HG03521 (cell line): ENCODE measurements at regions not wholly inside any gene's neighbourhood (a gene's known extent, or its start where the extent isn't known, plus 50 kb on each side); places are given as distances from the start of the nearest gene placed in this dataset.
A peak's percentile ranks its signal among the peaks of the same experiment; 100 is the strongest.

Source experiments
- ATAC-seq: cut with Tn5 transposase; IDR thresholded peaks from one replicate; pipeline ENCODE4 v1.9.1; 2021; ENCODE audit warnings: mild to moderate bottlenecking, moderate library complexity; ENCODE audit not compliant: unreplicated experiment

DNA sequence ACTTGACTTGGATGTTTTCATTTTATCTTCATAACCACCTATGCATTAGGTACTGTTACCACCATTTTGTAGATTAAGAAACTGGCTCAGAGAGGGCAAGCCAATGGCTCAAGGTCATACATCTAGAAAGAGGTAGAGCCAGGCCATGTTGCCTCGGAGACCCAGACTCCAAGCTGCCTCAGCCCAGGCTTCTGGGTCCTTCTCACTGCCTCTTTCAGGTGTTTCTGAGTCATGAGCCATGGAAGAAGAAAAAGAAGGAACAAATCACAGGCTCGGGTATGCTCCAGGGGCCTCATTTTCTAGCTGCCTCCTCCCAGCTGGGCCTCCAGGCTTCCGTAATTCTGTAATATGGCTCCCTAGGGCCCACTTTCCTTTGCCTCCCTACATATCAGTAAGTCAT lies 226.5 kb upstream of the TOPAZ1 start:
- no peak for ATAC-seq

DNA sequence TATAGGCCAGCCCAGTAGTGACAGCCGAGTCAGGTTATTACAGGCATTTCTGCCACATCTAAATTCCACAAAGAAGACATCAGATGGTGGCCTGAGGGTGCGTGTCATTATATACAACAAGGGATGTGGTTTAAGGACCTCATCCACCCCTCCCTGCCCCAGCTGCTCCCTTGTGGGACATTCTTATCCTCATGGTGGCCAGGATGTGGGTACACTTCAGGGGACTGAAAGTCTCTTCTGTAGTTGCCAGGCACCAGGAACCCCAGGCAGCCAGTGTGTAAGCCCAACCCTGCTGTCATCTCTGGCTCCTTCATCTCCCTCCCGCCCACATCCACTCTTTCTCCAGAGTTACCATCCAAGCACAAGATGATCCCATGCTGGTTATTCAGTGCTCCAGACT lies 224.9 kb upstream of the TOPAZ1 start:
- no peak for ATAC-seq

DNA sequence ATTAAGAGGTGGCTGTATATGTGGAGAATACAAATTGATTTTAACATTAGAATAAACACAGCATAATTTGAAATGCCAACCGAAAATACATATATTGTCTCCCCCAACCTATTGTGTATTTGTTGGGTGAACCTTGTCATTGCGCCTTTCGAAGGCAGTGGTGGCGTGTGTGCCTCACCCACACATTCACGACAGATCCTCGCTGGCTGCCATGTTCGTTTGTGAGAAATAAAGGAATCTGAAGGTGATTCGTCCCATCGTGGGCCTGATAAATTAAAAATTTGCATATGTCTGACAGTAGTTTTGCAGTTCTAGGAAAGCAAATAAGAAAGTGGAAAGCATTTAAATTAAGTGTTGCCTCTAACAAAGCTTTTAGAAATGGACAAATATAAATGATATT lies 222.8 kb upstream of the TOPAZ1 start:
- no peak for ATAC-seq

DNA sequence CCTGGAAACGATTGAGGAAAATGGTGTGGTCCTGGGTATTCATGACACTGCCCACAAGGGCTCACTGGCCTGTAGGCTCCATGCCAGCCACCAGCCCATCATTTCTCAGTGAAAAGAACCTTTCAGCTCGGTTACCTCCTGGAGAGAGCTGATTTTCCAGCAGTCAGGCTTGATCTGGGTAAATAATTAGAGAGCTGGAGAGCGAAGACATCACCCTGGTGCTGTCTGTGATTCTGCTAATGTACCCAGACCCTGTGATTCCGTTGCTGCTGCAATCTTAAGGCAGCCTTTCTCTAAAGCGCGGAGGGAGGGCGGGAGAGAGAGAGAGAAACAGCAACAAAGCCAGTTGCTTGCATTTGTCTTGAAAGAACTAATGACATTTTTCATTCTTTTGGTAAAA lies 221.9 kb upstream of the TOPAZ1 start:
- ATAC-seq, result no peak

DNA sequence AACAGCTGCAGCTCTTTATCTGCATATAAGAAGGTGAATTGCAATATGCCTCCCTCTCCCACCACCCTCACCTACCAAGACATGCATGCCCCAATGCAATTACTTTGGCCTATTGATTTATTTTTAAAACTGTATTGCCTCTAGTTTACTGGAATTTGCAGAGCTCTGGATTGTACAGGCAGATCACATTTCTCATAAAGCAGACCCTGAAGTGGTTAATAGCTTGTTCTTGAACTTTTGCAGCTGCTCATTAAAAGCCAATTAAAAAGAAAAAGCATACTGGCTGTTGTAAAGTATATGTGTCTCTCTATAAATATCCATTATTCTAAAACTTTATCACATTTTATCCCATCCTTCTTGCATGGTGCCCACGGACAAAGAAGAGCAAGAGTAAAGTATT lies 221.5 kb upstream of the TOPAZ1 start:
- no peak for ATAC-seq

DNA sequence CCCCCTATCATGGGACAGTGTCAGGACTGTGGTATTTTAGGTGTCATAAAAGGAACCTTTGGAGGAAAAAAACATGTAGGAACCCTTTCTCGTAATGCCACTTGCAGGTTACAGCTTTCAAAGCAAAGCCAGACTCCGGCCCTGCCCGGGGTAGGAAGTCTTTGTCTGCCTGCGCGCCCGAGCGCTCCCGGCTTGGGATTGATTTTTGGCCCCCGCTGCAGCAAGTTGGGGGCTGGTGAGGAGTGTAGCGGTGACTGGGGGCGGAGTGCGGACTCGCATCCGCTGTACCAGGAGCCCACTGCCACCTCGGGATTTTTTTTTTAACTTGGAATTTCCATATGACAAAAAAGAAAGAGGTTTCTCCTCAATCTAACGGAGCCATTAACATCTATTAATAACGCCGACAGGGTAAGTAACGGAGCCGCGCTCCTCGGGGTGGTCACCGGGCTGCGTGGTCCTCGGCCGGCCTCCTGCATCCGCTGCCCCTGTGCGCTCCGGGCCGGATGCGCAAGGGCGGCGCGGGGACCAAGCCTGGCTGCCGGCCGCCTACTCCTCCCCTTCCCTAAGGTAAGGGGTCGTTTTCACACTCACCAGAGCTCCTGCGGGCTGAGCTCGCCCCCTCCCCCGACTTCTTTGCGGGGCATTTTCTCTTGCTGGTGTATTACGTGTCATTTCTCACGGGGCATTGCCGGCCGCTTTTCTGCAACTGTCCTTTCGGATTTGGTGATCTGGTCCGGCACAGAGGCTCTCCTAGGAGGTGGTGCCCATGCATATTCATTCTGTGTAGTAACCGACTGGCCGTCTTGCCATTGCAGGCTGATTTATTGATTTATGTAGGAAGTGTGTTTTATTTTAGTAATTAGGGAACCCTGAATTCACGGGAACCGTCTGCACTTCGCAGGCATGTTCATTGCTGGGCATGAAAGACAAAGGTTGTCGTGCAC lies 219.8 kb upstream of the TOPAZ1 start:
- ATAC-seq, result no peak

DNA sequence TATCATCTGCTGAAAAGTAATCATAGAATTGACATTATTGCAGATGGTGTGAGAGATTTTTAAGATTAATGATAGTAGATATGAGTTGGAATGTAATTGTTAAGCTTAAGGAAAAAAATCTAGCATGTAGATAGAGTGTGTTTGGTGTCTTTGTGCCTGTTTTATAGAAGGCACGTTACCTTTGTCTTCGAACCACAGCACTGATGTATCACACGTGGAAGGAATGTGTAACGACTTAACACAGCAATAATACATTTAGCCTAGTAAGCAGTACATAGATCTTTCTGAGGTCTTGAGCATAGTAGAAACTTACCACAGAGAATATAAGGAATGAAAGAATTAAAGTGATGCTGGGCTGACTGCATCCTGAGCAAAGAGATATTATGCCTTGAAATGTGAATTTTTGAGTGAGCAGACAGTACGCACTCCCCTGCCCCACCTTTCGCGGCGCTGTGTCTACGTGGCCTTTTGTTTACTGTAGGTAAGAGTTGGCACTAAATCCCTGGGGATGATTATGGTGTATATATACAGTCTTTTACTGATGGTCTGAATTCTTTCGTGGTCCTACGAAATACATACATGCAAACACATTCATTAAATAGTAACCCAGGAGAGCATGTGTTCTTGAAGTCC lies 217.6 kb upstream of the TOPAZ1 start:
- ATAC-seq, result no peak

DNA sequence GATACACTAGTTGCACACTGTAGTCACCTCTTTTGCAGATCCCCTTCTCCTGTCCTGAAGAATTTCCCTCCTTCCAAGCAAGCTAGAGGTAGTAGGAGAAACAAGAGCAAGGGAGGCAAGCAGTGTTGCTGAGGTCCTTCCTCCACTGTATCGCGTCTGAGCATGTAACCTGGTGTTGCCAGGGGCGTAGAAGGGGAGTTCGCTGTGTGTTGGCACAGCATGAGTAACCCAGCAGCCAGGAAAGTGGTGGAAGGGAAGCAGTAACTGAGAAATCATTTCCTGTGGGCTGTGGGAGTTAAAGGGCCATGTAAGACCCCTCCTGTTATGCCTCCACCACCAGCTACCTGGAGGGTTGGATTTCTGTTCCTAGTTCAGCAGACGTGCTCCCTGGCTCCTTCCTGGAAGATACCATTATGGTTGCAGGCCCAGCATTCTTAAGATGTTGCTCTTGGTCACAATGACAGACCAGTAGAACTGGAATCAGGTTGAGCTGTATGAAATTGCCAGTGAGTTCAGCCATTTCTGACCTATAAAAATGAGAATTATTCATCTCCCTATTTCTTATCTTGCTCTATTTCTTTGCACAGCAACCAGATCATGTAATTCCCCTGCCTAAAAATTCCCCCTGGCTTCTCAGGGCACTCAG lies 215.3 kb upstream of the TOPAZ1 start:
- no peak for ATAC-seq

DNA sequence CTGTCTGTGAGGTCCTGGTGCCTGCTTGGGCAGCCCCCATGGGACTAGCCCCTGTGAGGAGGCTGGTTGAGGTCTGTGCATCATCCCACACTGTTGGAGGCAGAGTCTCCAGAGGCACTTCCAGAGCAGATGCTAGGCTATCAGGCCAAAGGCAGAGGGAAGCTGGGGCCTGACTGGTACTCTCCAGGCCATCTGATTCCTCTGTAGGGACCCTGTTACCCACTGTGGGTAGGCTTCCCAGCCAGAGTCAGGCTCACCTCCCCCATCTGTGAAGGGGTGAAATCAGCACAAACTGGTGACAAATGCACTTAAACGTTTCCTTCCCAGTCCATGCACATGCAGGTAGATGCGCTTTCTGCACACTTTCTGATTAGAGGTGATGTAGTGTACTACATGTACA lies 212.6 kb upstream of the TOPAZ1 start:
- ATAC-seq, result no peak

DNA sequence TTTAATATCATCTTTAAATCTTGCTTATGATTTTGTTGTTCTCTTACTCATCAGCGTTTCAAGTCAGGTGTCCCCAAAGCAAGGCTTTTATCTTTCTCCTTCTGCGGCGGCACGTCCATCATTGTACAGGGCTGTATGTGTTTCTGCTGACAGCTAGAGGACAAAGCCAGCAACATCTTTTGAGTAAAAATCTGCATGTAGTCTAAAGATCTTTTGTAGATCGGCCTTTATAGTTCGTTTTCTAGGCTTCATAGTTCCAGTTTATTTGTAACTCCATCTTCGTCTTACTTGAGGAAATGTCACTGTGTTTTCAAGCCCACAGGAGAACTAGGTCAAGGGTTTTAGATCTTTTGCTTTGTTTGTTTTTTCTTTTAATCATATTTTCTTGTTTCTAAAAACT lies 211.4 kb upstream of the TOPAZ1 start:
- ATAC-seq, result no peak

DNA sequence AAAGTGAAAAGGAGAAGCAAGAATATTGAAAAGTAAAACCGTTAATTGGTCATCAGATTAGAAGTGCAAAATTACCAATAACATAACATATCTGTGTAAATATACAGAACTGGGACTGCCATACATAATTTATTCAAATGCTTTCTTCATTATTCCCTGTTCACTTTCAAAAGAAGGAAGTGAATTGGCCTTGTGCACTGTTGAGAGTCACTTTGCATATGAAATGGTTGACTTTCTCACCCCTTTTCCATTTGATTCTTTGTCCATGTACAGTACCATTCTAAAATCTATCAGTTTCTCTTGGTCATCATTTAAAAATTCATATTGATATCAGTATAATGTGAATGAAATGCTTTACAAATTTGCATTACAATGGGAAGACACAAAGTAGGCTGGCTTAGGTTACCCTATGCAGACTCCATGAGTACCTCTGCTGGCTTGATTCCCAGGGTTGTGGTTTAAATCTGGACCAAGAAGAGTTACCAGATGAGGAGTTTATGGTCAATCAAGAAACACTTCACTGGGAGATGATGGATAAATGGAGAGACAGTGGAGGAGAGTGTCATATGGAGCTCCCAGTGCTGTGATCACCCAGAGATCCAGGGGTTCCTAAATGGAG lies 210.9 kb upstream of the TOPAZ1 start:
- no peak for ATAC-seq

DNA sequence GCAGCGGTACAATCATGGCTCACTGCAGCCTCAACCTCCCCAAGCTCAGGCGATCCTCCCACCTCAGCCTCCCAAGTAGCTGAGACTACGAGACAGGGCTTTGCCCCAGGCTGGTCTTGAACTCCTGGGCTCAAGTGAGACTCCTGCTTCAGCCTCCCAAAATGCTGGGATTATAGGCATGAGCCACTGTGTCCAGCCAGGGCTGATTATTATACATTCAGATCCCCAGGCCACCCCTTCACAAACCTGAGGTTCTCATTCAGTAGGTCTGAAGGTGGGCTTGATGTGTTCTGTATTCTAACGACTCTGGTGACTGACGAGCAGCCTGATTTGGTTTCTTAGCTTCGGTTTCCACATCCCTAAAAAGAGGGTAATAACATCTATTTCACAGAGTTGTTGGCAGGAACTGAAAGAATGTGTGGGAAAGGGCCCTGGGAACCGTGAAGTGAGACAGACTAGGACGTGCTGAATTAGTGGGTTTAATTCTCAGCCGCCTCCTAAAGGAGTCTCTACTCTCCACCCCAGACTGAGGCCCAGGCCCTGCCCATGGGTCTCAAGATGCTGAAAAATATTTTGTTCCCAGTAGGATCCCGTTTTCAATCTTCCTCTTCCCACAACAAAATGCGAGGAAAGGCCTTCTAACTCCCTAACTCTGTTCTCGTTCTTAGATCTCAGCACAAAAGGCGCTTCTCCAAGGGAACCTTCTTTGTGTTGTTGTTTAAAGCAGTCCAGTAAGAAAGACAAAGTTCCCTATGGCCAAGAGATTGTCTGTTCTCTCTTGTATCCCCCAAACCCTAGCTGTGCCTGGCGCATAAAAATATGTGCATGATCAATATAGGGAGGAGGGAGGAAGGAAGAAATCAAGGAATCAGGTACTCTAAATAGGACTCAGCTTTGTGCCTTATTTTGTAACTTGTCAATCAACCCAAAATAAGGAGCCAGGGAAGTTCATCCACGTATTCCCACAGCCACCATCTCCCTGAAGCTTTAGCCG lies 210.0 kb upstream of the TOPAZ1 start:
- no peak for ATAC-seq

DNA sequence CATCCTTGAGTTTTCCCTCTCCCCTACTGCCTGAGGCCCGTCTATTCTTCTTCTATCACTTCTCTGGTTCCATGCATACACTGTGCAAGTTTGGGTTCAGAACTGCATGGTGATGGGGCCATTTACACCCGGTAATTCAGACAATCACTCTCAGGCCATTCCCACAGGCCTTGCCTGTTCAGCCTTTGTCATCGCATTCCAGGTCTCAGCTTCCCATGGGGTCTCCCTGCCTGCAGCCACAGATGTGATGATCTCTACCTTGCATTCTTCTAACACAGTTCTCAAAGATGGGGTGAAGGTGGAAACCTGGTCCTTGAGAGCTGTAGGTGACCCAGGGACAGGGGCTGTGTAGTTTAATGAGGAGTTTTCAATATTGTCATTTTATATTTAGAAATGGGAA lies 209.2 kb upstream of the TOPAZ1 start:
- no peak for ATAC-seq

DNA sequence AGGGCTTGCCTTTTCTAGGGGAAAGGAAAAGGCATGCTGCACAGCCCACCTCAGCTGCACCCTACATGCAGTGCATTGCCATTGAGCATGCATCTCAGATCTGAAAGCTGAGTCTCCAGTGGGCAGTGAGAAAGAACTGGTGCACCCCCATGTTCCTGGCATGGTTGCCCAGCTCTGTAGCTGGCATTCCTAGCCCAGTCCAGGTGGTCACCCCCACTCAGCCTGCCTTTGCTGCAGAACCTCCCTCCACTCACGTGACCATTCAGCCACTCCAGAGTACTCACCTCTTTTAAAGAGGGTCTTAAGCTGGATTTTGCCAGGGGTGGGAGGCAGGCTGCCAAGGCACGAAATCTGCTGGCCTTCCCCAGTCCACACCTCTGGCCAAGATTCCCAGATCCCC lies 208.6 kb upstream of the TOPAZ1 start:
- ATAC-seq, result no peak

DNA sequence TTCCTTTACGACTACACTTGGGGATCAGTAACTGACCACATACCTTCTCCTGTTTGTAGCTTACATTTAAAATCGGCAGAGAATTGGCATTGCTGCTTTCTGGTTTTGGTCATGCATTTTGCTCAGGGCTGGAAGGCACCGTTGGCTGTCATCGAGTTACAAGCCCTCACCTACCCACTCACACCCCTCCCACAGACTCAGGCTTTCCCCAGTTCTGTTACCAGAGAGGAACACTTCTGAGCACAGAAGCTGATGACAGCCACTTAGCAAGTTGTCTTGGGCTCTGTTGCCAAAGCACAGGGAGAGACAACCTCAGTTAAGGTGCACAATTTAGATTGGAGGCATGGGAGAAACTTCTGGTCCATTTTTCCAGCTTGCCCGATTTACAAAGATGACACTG lies 204.8 kb upstream of the TOPAZ1 start:
- ATAC-seq, result no peak

DNA sequence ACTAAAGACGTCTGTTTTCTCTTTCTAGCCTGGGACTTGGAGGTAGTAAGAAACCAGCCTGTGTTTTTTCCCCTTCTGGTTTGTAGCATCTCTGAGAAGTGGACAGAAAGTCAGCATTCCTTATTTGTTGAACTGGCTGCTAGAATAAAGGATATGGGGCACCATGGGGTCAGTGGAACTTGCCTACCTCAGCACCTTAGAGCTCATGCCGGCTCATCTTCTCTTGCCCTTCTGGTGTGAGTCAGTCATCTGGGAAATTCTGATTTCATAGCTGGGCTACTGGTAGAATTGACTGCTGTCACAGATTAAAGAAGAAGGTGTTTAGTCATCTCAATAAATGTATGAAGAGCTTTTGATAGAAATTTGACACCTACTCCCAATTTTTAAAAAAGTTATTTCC lies 202.7 kb upstream of the TOPAZ1 start:
- no peak for ATAC-seq

DNA sequence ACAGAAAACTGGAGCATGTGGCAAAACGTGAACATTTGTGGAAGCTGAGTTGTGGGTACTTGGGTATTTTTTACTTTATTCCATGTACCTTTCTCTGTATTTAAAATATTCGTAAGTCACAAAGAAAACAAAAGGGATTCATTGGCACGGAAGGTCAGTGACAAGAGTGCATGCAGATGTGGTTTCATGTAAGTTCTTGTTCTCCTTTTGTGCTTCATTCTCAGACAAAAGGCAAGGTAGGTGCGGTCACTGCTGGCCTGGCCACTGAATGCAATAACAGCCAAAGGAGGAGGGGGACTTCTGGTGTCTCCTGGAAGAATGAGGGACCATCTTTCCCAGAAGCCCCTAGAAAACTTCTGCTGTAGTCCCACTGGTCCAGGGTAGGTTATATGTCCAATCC lies 200.0 kb upstream of the TOPAZ1 start:
- ATAC-seq, result no peak

DNA sequence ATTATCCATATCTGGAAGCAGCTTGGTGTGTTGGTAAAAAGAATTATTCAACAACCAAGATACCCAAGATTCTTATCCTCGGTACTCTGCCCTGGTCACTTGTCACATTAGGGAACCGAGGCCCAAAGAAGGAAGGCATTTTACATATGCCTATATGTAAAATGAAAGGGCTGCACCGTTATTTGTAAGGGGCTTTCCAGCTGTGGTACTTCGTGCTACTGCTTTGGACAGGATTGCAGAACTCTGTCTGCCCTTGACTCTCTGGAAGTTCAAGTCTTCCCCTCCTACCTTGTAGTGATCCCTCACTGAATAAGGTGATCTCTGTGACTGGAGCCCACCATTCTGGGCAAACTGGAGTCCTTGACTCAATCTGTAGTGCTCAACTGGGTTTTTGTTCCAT lies 198.9 kb upstream of the TOPAZ1 start:
- no peak for ATAC-seq

DNA sequence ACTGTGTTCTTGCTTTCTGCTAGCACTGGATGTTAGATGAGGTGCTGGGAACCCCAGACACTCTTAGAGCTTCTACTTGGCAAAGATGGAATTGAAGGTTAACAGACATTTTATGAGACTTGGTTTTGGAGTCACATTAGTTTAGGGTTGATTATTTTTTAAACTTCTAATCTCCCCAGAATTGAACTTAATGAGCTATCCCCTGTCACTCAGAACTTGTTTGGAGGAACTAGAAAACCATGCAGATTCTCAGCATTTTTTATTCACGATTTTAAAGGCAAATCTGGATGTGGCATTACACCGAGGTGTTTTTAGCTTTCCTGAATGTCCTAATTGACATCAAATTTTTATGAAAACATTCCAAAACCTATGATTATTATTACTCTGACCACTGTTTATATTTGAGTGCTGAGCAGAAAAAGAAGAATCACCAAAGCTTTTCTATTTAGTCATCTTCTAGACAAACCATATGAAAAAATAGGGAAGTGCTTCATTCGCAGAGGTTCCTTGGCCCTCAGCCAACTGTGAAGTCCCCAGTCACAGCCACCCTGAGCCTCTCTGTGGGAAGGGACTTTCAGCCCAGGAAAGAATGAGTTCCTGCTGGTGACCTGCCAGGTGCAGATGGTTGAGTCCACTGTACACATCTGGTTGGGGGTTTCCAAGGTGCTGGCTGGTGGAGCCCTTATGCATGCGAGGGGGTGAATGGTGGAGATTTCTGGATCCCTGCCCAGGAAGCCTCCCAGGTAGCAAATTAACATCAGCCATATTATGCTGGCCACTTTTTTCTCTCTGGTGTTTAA lies 196.0 kb upstream of the TOPAZ1 start:
- peak; percentile 83 for ATAC-seq

DNA sequence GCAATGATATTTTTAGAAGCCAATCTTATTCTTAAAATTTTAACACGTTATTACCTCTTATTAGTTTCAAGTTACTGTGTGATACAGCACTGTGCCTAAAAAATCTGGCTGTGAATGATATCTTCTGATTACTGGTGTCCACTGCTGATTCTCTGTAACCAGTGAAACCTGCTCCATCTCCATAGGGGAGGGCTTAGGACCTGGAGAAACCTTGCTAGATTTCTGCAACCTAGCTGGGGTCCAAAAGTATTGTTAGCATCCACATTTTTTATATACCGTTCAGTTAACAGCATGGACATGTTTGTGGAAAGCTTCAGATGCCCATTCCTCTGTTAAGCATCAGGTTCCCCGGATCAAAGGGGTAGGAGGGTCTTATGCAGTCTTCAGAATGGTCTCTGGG lies 193.9 kb upstream of the TOPAZ1 start:
- no peak for ATAC-seq
